ENCODE measurements at regions not wholly inside any gene's neighbourhood (a gene's known extent, or its start where the extent isn't known, plus 50 kb on each side); places are given as distances from the start of the nearest gene placed in this dataset.

DNA sequence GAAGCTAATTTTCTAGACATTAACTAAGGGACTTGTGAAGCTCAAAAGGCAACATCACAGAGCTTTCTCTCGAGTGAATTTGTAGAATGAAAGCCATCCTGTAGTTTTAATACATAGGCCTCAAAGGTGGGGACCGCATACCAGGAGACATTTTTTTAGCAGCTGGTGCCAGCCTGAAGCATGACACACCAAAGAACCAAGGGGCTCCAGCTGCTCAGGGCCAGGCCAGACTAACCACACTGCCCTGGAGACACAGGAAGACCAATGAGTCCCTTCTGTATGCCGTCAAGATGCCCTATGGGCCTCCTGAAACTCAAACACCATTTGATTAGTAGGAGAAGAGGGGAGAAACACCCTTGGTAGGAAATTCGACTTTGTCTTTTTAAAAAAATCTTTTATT lies 113.9 kb upstream of the CACNA1E start:
- Histone ChIP-seq H3K4me3 (replicated peaks in 1 of 2; ENCODE audit: low read depth in 1 of 2, low read length in 2 of 2) (no peak overlapping the region), H3K27me3 (ENCODE audit: insufficient read depth, low read length) (no peaks in the 10 kb centered on the region), H3K27ac (ENCODE audit: low read depth, low read length) (no peak overlapping the region), H3K79me2 (ENCODE audit: insufficient read depth, low read length) (no peaks in the 10 kb centered on the region), H3K9ac (ENCODE audit: low read length) (no peak overlapping the region), H3K9me2 (ENCODE audit: insufficient read depth) (no peaks in the 10 kb centered on the region), H3K4me1 (ENCODE audit: control insufficient read depth in 1 of 2, insufficient read depth in 2 of 2, low read length in 2 of 2) (no peaks in the 10 kb centered on the region), H2AFZ (ENCODE audit: low read depth, low read length, poor library complexity, severe bottlenecking) (no peak overlapping the region), H3K9me3 (ENCODE audit: control insufficient read depth in 1 of 2, insufficient read depth in 1 of 2, low read depth in 1 of 2, low read length in 2 of 2) (no peaks in the 10 kb centered on the region), H3K36me3 (ENCODE audit: control insufficient read depth in 1 of 2, insufficient read depth in 2 of 2, low read length in 2 of 2) (no peaks in the 10 kb centered on the region), H3K4me2 (ENCODE audit: low read length) (no peak overlapping the region), H4K20me1 (ENCODE audit: insufficient read depth) (no peaks in the 10 kb centered on the region)
- intact Hi-C loops (cut with micrococcal nuclease) = no loop called here
- TF ChIP-seq EZH2phosphoT487 (IDR thresholded peaks at IDR 0.05; ENCODE audit: borderline replicate concordance) = no peak
- no peak for TF ChIP-seq EGR1 (IDR thresholded peaks at IDR 0.05; ENCODE audit: low read depth)
- TF ChIP-seq SIN3A (IDR thresholded peaks at IDR 0.05; ENCODE audit: low read depth) = no peak
- no peak for TF ChIP-seq SRF (IDR thresholded peaks at IDR 0.05; ENCODE audit: low read depth)
- TF ChIP-seq RAD21 (IDR thresholded peaks at IDR 0.05; ENCODE audit: low read depth) = no peak
- TF ChIP-seq POLR2A (IDR thresholded peaks at IDR 0.05; ENCODE audit: borderline replicate concordance, extremely low read depth, insufficient read depth, insufficient read length) = no peak
- no peak for TF ChIP-seq SP1 (IDR thresholded peaks at IDR 0.05; ENCODE audit: low read depth)
- TF ChIP-seq ELF1 (IDR thresholded peaks at IDR 0.05; ENCODE audit: borderline replicate concordance, low read depth) = no peak
- TF ChIP-seq YY1 (IDR thresholded peaks at IDR 0.05; ENCODE audit: extremely low read depth, insufficient replicate concordance, low read depth, low read length) = no peak
- TF ChIP-seq FOSL1 (IDR thresholded peaks at IDR 0.05; ENCODE audit: low read depth) = no peak
- TF ChIP-seq POLR2AphosphoS5 (IDR thresholded peaks at IDR 0.05; ENCODE audit: low read depth, low read length) = no peak
- RAD21 ChIA-PET (ENCODE audit: low non-redundant PET in 1 of 2, low total read pairs in 2 of 2, uncharacterized antibody in 2 of 2, unreplicated experiment in 2 of 2) = no interaction called here
- CTCF ChIA-PET = interaction anchor here (1.2 kb wide), 1 partner anchor 55 kb away, joined by 3 read pairs; no protein-coding TSS in a partner anchor
- ATAC-seq (no peak), DNase-seq (ENCODE audit: low read depth, low spot score) (no peak)
- no TSS peak for BruUV-seq (replicated peaks)
- POLR2A ChIA-PET = no interaction called here

DNA sequence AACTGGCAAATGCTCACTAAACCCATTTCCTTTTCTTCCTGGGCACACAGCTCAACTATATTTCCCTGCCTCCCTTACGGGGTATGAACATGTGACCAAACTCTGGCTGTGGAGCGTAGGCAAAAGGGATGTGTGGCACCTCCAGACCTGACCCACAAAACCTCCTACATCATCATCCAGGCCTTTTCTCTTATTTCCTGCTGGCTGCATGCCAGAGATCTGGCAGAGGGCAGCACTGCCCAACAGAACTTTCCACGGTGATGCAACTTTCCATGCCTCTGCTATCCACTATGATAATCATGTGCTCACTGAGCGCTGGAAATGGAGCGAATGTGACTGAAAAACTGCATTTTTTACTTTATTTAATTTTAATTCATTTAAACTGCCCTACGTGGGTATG lies 99.6 kb upstream of the CACNA1E start:
- H2AFZ ChIP-seq (ENCODE audit: low read depth, low read length, poor library complexity, severe bottlenecking) = no peak overlapping the region
- CTCF ChIA-PET = no interaction called here
- RAD21 ChIA-PET (ENCODE audit: low non-redundant PET in 1 of 2, low total read pairs in 2 of 2, uncharacterized antibody in 2 of 2, unreplicated experiment in 2 of 2) = no interaction called here
- no peaks in the 10 kb centered on the region for H3K27me3 ChIP-seq (ENCODE audit: insufficient read depth, low read length)
- no peak for ATAC-seq
- H3K9me3 ChIP-seq (ENCODE audit: control insufficient read depth in 1 of 2, insufficient read depth in 1 of 2, low read depth in 1 of 2, low read length in 2 of 2) = no peaks in the 10 kb centered on the region
- H3K79me2 ChIP-seq (ENCODE audit: insufficient read depth, low read length) = no peaks in the 10 kb centered on the region
- no peaks in the 10 kb centered on the region for H3K4me1 ChIP-seq (ENCODE audit: control insufficient read depth in 1 of 2, insufficient read depth in 2 of 2, low read length in 2 of 2)
- no peaks in the 10 kb centered on the region for H4K20me1 ChIP-seq (ENCODE audit: insufficient read depth)
- TF ChIP-seq POLR2AphosphoS5 (IDR thresholded peaks at IDR 0.05; ENCODE audit: low read depth, low read length) (no peak), ELF1 (IDR thresholded peaks at IDR 0.05; ENCODE audit: borderline replicate concordance, low read depth) (no peak), YY1 (IDR thresholded peaks at IDR 0.05; ENCODE audit: extremely low read depth, insufficient replicate concordance, low read depth, low read length) (no peak), EZH2phosphoT487 (IDR thresholded peaks at IDR 0.05; ENCODE audit: borderline replicate concordance) (no peak), POLR2A (IDR thresholded peaks at IDR 0.05; ENCODE audit: borderline replicate concordance, extremely low read depth, insufficient read depth, insufficient read length) (no peak), RAD21 (IDR thresholded peaks at IDR 0.05; ENCODE audit: low read depth) (no peak), CEBPB (IDR thresholded peaks at IDR 0.05; ENCODE audit: low read depth) (no peak), JUND (IDR thresholded peaks at IDR 0.05) (no peak), ZNF274 (IDR thresholded peaks at IDR 0.05; ENCODE audit: low read depth, low read length) (no peak), CBX3 (IDR thresholded peaks at IDR 0.05; ENCODE audit: low read depth) (no peak), TCF7L2 (IDR thresholded peaks at IDR 0.05; ENCODE audit: borderline replicate concordance, extremely low read depth, insufficient read depth, insufficient read length) (no peak), SP1 (IDR thresholded peaks at IDR 0.05; ENCODE audit: low read depth) (no peak), EZH2 (IDR thresholded peaks at IDR 0.05) (no peak), ZFX (IDR thresholded peaks at IDR 0.05) (no peak), SIN3A (IDR thresholded peaks at IDR 0.05; ENCODE audit: low read depth) (no peak), EGR1 (IDR thresholded peaks at IDR 0.05; ENCODE audit: low read depth) (no peak)
- TF ChIP-seq, protein P1, sequence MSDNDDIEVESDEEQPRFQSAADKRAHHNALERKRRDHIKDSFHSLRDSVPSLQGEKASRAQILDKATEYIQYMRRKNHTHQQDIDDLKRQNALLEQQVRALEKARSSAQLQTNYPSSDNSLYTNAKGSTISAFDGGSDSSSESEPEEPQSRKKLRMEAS (IDR thresholded peaks at IDR 0.05) = no peak
- H3K9me2 ChIP-seq (ENCODE audit: insufficient read depth) = no peaks in the 10 kb centered on the region
- DNase-seq (ENCODE audit: low read depth, low spot score) = no peak
- no peak overlapping the region for H3K9ac ChIP-seq (ENCODE audit: low read length)
- intact Hi-C loops (cut with micrococcal nuclease) = no loop called here
- no peak overlapping the region for H3K4me2 ChIP-seq (ENCODE audit: low read length)
- H3K27ac ChIP-seq (ENCODE audit: low read depth, low read length) = no peak overlapping the region
- no peak overlapping the region for H3K4me3 ChIP-seq (replicated peaks in 1 of 2; ENCODE audit: low read depth in 1 of 2, low read length in 2 of 2)
- BruUV-seq (replicated peaks) = no TSS peak
- no peaks in the 10 kb centered on the region for H3K36me3 ChIP-seq (ENCODE audit: control insufficient read depth in 1 of 2, insufficient read depth in 2 of 2, low read length in 2 of 2)
- POLR2A ChIA-PET = no interaction called here
